Thyroid gland (tissue), 4 donors: ENCODE measurements at regions not wholly inside any gene's neighbourhood (a gene's known extent, or its start where the extent isn't known, plus 50 kb on each side); places are given as distances from the start of the nearest gene placed in this dataset.

ENCODE experiments used
- CTCF ChIP-seq, 6 experiments: fragments of 200-600 bp in 3 of 6; fragments of 450-650 bp in 3 of 6; sonication (generic) in 3 of 6; IDR thresholded peaks; one replicate each; pipeline ENCODE4 v1.5.1; 2016 to 2019; ENCODE audit warnings: antibody characterized with exemption in 6 of 6, mild to moderate bottlenecking in 2 of 6, inconsistent platforms in 1 of 6, moderate library complexity in 1 of 6
- POLR2A ChIP-seq, 2 donors: fragments of 450-650 bp; IDR thresholded peaks; one replicate each; pipeline ENCODE4 v1.6.1; 2017; ENCODE audit warnings: antibody characterized with exemption in 2 of 2, mild to moderate bottlenecking in 2 of 2, moderate library complexity in 1 of 2

GRCh38 chr21:28152732-28153131 is 839.9 kb downstream of the LTN1 start:
- TF ChIP-seq CTCF (IDR thresholded peaks at IDR 0.05): no peak
- no peak for TF ChIP-seq POLR2A (IDR thresholded peaks at IDR 0.05)
